ENCODE measurements at regions not wholly inside any gene's neighbourhood (a gene's known extent, or its start where the extent isn't known, plus 50 kb on each side); places are given as distances from the start of the nearest gene placed in this dataset.

DNA sequence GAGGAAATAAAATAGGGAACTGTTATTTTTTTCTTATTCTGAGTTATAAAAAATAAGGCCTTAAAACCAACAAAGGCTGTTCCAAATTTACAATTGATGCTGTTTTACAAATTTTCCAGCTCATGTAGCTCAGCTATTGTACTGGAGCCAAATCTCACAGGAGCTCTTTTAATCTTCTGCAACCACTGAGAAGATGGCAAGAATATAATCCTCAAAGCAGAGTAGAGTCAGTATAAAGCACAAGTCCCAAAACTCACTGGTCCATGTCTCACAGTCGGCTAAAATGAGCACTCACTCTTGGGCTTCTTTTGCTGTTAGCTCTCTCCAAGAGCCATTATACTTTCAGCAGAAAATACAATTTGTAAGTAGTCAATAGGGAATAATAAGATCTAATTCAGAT lies 1074.4 kb upstream of the PRR20A start:
- Mint-ChIP-seq H3K27ac (ENCODE audit: unreplicated experiment) (no peak overlapping the region), H3K4me3 (ENCODE audit: unreplicated experiment) (no peak overlapping the region), H3K9me3 (ENCODE audit: unreplicated experiment) (no peaks in the 10 kb centered on the region), H3K36me3 (ENCODE audit: low read depth, unreplicated experiment) (no peaks in the 10 kb centered on the region), H3K4me1 (ENCODE audit: unreplicated experiment) (no peaks in the 10 kb centered on the region), H3K27me3 (ENCODE audit: unreplicated experiment) (no peaks in the 10 kb centered on the region)
- no peak for DNase-seq (ENCODE audit: low spot score)
- TF ChIP-seq, protein P1, sequence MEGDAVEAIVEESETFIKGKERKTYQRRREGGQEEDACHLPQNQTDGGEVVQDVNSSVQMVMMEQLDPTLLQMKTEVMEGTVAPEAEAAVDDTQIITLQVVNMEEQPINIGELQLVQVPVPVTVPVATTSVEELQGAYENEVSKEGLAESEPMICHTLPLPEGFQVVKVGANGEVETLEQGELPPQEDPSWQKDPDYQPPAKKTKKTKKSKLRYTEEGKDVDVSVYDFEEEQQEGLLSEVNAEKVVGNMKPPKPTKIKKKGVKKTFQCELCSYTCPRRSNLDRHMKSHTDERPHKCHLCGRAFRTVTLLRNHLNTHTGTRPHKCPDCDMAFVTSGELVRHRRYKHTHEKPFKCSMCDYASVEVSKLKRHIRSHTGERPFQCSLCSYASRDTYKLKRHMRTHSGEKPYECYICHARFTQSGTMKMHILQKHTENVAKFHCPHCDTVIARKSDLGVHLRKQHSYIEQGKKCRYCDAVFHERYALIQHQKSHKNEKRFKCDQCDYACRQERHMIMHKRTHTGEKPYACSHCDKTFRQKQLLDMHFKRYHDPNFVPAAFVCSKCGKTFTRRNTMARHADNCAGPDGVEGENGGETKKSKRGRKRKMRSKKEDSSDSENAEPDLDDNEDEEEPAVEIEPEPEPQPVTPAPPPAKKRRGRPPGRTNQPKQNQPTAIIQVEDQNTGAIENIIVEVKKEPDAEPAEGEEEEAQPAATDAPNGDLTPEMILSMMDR (IDR thresholded peaks at IDR 0.05; ENCODE audit: unreplicated experiment): no peak

DNA sequence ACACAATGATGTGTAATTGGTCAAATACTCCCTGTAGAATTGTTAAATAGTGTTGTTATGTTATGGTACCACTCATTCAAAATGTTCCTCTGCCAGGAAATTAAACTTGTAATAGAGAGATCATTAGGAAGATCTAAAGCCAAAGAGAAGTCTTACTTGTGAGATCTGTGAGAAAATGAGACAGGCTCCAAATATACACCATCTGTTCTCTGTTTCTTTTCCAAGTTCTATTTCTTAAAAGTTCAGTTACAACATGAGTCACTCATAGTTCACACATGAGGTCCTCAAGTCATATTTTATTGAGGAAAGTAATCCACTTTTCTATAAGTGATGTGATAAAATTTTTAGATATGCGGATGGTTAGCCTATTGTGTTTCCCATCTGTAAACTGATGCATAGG lies 1038.1 kb upstream of the PRR20A start:
- DNase-seq (ENCODE audit: low spot score): no peak
- H3K27ac Mint-ChIP-seq (ENCODE audit: unreplicated experiment): no peak overlapping the region
- no peaks in the 10 kb centered on the region for H3K4me1 Mint-ChIP-seq (ENCODE audit: unreplicated experiment)
- TF ChIP-seq, protein P1 (IDR thresholded peaks at IDR 0.05; ENCODE audit: unreplicated experiment): no peak
- H3K4me3 Mint-ChIP-seq (ENCODE audit: unreplicated experiment): no peak overlapping the region
- no peaks in the 10 kb centered on the region for H3K27me3 Mint-ChIP-seq (ENCODE audit: unreplicated experiment)
- H3K9me3 Mint-ChIP-seq (ENCODE audit: unreplicated experiment): no peaks in the 10 kb centered on the region
- no peaks in the 10 kb centered on the region for H3K36me3 Mint-ChIP-seq (ENCODE audit: low read depth, unreplicated experiment)

DNA sequence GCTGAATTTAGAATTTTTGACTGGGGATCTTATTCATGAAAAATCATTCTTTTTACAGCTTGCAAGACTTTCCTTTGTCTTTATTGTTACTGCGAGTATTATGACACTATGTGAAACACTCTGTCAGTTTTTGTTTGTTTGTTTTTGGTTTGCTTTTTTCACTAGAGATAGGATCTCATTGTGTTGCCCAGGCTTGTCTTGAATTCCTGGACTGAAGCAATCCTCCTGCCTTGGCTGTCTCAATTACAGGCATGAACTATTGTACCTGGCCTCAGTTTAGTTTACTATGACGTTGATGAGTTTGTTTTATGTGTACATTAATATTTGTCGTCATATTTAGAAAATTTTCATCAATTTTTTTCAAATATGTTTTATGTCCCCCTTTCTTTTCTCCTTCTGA lies 1030.0 kb upstream of the PRR20A start:
- no peak overlapping the region for H3K4me3 Mint-ChIP-seq (ENCODE audit: unreplicated experiment)
- no peaks in the 10 kb centered on the region for H3K27me3 Mint-ChIP-seq (ENCODE audit: unreplicated experiment)
- no peaks in the 10 kb centered on the region for H3K9me3 Mint-ChIP-seq (ENCODE audit: unreplicated experiment)
- no peak overlapping the region for H3K27ac Mint-ChIP-seq (ENCODE audit: unreplicated experiment)
- TF ChIP-seq, protein P1 (IDR thresholded peaks at IDR 0.05; ENCODE audit: unreplicated experiment): no peak
- DNase-seq (ENCODE audit: low spot score): no peak
- no peaks in the 10 kb centered on the region for H3K4me1 Mint-ChIP-seq (ENCODE audit: unreplicated experiment)
- no peaks in the 10 kb centered on the region for H3K36me3 Mint-ChIP-seq (ENCODE audit: low read depth, unreplicated experiment)

DNA sequence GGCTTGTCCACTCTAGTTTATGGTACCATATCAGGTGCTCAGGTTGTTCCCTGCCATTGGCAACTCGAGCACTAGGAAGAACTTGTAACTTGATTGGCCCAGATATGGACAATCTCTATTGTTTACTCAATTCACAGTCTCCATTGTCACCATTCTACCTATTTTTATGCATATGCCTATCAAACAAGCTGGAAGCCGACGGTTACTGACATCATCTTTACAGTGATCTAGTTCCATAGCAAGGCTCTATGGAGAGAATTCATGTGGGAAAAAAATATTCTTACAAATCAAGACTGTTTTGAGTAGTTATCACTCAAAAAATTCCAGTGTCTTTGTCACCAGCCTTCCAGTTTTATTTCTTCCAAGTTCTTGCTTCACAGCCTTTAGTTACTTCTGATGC lies 1006.2 kb upstream of the PRR20A start:
- Mint-ChIP-seq H3K36me3 (ENCODE audit: low read depth, unreplicated experiment) (no peaks in the 10 kb centered on the region), H3K27ac (ENCODE audit: unreplicated experiment) (no peak overlapping the region), H3K4me3 (ENCODE audit: unreplicated experiment) (no peak overlapping the region), H3K27me3 (ENCODE audit: unreplicated experiment) (no peaks in the 10 kb centered on the region), H3K4me1 (ENCODE audit: unreplicated experiment) (no peaks in the 10 kb centered on the region), H3K9me3 (ENCODE audit: unreplicated experiment) (no peaks in the 10 kb centered on the region)
- TF ChIP-seq, protein P1 (IDR thresholded peaks at IDR 0.05; ENCODE audit: unreplicated experiment): no peak
- no peak for DNase-seq (ENCODE audit: low spot score)

DNA sequence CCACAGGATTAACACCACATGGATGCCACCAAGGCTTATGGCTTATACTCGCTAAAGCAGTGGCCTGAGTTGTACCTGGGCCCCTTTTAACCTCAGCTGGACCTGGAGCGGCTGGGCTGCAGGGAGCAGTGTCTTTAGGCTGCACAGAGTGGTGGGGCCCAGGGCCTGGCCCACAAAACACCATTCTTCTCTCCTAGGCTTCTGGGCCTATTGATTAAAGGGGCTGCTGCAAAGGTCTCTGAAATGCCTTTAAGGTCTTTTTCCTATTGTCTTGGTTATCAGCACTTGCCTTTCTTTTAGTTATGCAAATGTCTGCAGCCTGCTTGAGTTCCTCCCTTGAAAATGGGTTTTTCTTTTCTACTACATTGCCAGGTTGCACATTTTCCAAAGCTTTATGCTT lies 973.9 kb upstream of the PRR20A start:
- no peak for DNase-seq (ENCODE audit: low spot score)
- H3K27ac Mint-ChIP-seq (ENCODE audit: unreplicated experiment): no peak overlapping the region

More for the DNA sequence above, 973.9 kb upstream of the PRR20A start:
- Mint-ChIP-seq H3K36me3 (ENCODE audit: low read depth, unreplicated experiment) (no peaks in the 10 kb centered on the region), H3K4me3 (ENCODE audit: unreplicated experiment) (no peak overlapping the region), H3K4me1 (ENCODE audit: unreplicated experiment) (peaks cover 5% of the 10 kb centered on the region), H3K9me3 (ENCODE audit: unreplicated experiment) (no peaks in the 10 kb centered on the region), H3K27me3 (ENCODE audit: unreplicated experiment) (no peaks in the 10 kb centered on the region)
- TF ChIP-seq, protein P1 (IDR thresholded peaks at IDR 0.05; ENCODE audit: unreplicated experiment): no peak
